ENCODE measurements at regions not wholly inside any gene's neighbourhood (a gene's known extent, or its start where the extent isn't known, plus 50 kb on each side); places are given as distances from the start of the nearest gene placed in this dataset.

DNA sequence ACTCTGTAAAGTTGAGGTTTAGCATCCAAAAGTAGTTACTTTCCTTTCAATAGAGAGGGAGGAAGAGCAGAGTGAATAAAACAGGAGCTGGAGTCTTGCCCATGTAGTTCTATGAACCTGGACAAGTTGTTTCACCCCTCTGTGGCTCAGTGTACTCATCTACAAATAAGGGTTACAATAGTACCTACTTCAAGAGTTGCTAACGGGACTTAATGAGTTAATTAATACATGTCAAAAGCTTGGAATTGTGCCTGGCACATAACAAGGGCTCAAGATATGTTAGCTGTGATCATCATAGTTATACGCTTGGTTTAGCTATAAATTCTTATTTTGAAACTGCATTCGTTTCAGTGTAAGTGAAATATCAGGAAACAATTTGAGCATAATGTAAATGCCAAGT is 388.5 kb upstream of the THBS1 start:
- no peak overlapping the region for H2BK5ac ChIP-seq (ENCODE audit: low read length)
- H3K4me1 ChIP-seq (ENCODE audit: control insufficient read depth in 2 of 2, insufficient read depth in 1 of 2, low read depth in 1 of 2, low read length in 2 of 2): no peaks in the 10 kb centered on the region
- H3K4me2 ChIP-seq (ENCODE audit: insufficient read depth, low read length, poor library complexity, severe bottlenecking): no peak overlapping the region
- no peak overlapping the region for H3K4ac ChIP-seq (ENCODE audit: low read length)
- H4K91ac ChIP-seq (ENCODE audit: low read depth, low read length, poor library complexity): no peak overlapping the region
- H2BK120ac ChIP-seq (ENCODE audit: low read depth, low read length): no peak overlapping the region
- H3K4me3 ChIP-seq (ENCODE audit: low read length in 2 of 2): no peak overlapping the region
- no peaks in the 10 kb centered on the region for H3K9me3 ChIP-seq (replicated peaks in 1 of 2; ENCODE audit: control insufficient read depth in 2 of 2, insufficient read depth in 1 of 2, low read depth in 1 of 2, low read length in 2 of 2)
- no peak overlapping the region for H3K9ac ChIP-seq (ENCODE audit: low read depth, low read length, poor library complexity)
- no peaks in the 10 kb centered on the region for H3K36me3 ChIP-seq (replicated peaks in 1 of 2; ENCODE audit: control insufficient read depth in 2 of 2, insufficient read depth in 2 of 2, low read length in 2 of 2)
- no peak overlapping the region for H2AK5ac ChIP-seq (ENCODE audit: low read depth, low read length)
- WGBS, 2 donors (ENCODE audit: extremely low coverage in 2 of 2, insufficient read length in 2 of 2, insufficient replicate concordance in 1 of 2): no CpG with 5 or more reads among the region's 3 CpGs
- no peak overlapping the region for H2AFZ ChIP-seq (ENCODE audit: low read length)
- no peak overlapping the region for H3K27ac ChIP-seq (replicated peaks; ENCODE audit: low read length)
- H4K8ac ChIP-seq (ENCODE audit: low read depth, low read length): no peak overlapping the region
- no peaks in the 10 kb centered on the region for H3K27me3 ChIP-seq (ENCODE audit: control insufficient read depth in 3 of 3, insufficient read depth in 3 of 3, low read depth in 1 of 3, low read length in 3 of 3)
- no peak overlapping the region for H2BK15ac ChIP-seq (ENCODE audit: low read length)
- H3K23ac ChIP-seq (ENCODE audit: low read depth, low read length, poor library complexity): no peak overlapping the region
- no peak overlapping the region for H2BK12ac ChIP-seq (ENCODE audit: low read length)
- no peaks in the 10 kb centered on the region for H3K79me1 ChIP-seq (ENCODE audit: low read depth, low read length)
- no peak for DNase-seq (ENCODE audit: low spot score)
- no peak overlapping the region for H3K14ac ChIP-seq (ENCODE audit: low read length)
- H3K18ac ChIP-seq (ENCODE audit: low read length): no peak overlapping the region

DNA sequence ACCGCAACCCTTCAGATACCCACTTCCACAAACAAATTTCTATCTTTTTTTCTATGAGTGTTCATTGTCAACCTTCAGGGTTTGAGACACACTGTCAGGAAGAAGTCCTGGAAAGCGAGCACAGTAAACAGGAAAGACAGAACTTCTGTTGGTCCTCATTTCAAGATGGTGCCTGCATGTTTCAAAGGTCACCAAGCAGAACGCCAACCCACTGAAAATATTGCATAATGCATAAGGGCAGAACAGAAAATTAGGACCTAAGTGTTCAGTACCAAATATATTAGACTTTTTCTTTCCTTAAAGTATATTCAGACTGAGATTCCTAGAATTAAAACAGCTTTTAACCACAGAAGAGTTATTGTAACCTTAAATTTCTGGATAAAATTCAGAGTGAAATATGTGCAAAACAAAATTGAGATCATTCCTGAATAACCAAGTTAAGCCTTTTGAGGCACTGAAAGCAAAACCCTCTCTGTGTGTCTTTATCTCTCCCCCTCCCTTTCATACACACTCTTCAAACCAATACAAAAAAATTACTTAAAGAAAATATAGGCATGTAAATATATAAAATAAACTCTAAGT is 387.8 kb upstream of the THBS1 start:
- Histone ChIP-seq H3K36me3 (replicated peaks in 1 of 2; ENCODE audit: control insufficient read depth in 2 of 2, insufficient read depth in 2 of 2, low read length in 2 of 2) (no peaks in the 10 kb centered on the region), H2BK12ac (ENCODE audit: low read length) (no peak overlapping the region), H3K4me3 (ENCODE audit: low read length in 2 of 2) (no peak overlapping the region), H3K9me3 (replicated peaks in 1 of 2; ENCODE audit: control insufficient read depth in 2 of 2, insufficient read depth in 1 of 2, low read depth in 1 of 2, low read length in 2 of 2) (no peaks in the 10 kb centered on the region), H3K9ac (ENCODE audit: low read depth, low read length, poor library complexity) (no peak overlapping the region), H3K23ac (ENCODE audit: low read depth, low read length, poor library complexity) (no peak overlapping the region), H2BK15ac (ENCODE audit: low read length) (no peak overlapping the region), H2AK5ac (ENCODE audit: low read depth, low read length) (no peak overlapping the region), H3K27me3 (ENCODE audit: control insufficient read depth in 3 of 3, insufficient read depth in 3 of 3, low read depth in 1 of 3, low read length in 3 of 3) (no peaks in the 10 kb centered on the region), H2BK5ac (ENCODE audit: low read length) (no peak overlapping the region), H4K91ac (ENCODE audit: low read depth, low read length, poor library complexity) (no peak overlapping the region), H2BK120ac (ENCODE audit: low read depth, low read length) (no peak overlapping the region), H3K27ac (replicated peaks; ENCODE audit: low read length) (no peak overlapping the region), H3K14ac (ENCODE audit: low read length) (no peak overlapping the region), H3K18ac (ENCODE audit: low read length) (no peak overlapping the region), H2AFZ (ENCODE audit: low read length) (no peak overlapping the region), H3K4ac (ENCODE audit: low read length) (no peak overlapping the region), H3K4me2 (ENCODE audit: insufficient read depth, low read length, poor library complexity, severe bottlenecking) (no peak overlapping the region), H4K8ac (ENCODE audit: low read depth, low read length) (no peak overlapping the region), H3K79me1 (ENCODE audit: low read depth, low read length) (no peaks in the 10 kb centered on the region), H3K4me1 (ENCODE audit: control insufficient read depth in 2 of 2, insufficient read depth in 1 of 2, low read depth in 1 of 2, low read length in 2 of 2) (no peaks in the 10 kb centered on the region)
- no peak for DNase-seq (ENCODE audit: low spot score)
- 100% methylated on average over 1 of the region's 3 CpGs for WGBS, 2 donors (ENCODE audit: extremely low coverage in 2 of 2, insufficient read length in 2 of 2, insufficient replicate concordance in 1 of 2)

DNA sequence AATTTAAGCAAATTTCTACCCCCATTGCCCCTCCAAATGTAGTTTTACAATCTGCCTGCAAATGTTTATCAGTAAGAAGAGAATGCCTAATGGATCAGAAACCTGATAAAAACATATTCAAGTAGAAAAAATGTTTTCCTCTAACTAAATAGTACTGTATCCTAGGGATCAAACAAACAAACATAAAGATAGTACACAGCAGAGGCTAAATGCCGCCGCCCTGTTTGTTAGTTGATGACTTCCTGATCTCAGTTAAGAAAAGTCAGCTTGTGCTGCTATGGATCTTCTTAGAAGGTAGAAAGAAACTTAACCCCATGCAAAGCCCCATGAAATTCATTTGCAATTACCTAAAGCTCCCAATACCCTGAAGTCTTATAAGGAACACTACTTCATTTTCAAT is 387.3 kb upstream of the THBS1 start:
- Histone ChIP-seq H2BK5ac (ENCODE audit: low read length) (no peak overlapping the region), H2BK15ac (ENCODE audit: low read length) (no peak overlapping the region), H3K27ac (replicated peaks; ENCODE audit: low read length) (no peak overlapping the region), H2BK12ac (ENCODE audit: low read length) (no peak overlapping the region), H2BK120ac (ENCODE audit: low read depth, low read length) (no peak overlapping the region), H3K9ac (ENCODE audit: low read depth, low read length, poor library complexity) (no peak overlapping the region), H3K36me3 (replicated peaks in 1 of 2; ENCODE audit: control insufficient read depth in 2 of 2, insufficient read depth in 2 of 2, low read length in 2 of 2) (no peaks in the 10 kb centered on the region), H3K4me3 (ENCODE audit: low read length in 2 of 2) (no peak overlapping the region), H3K4me2 (ENCODE audit: insufficient read depth, low read length, poor library complexity, severe bottlenecking) (no peak overlapping the region), H3K9me3 (replicated peaks in 1 of 2; ENCODE audit: control insufficient read depth in 2 of 2, insufficient read depth in 1 of 2, low read depth in 1 of 2, low read length in 2 of 2) (no peaks in the 10 kb centered on the region), H3K79me1 (ENCODE audit: low read depth, low read length) (no peaks in the 10 kb centered on the region), H3K27me3 (ENCODE audit: control insufficient read depth in 3 of 3, insufficient read depth in 3 of 3, low read depth in 1 of 3, low read length in 3 of 3) (no peaks in the 10 kb centered on the region), H2AK5ac (ENCODE audit: low read depth, low read length) (no peak overlapping the region), H3K4ac (ENCODE audit: low read length) (no peak overlapping the region), H4K8ac (ENCODE audit: low read depth, low read length) (no peak overlapping the region), H3K14ac (ENCODE audit: low read length) (no peak overlapping the region), H3K23ac (ENCODE audit: low read depth, low read length, poor library complexity) (no peak overlapping the region), H3K4me1 (ENCODE audit: control insufficient read depth in 2 of 2, insufficient read depth in 1 of 2, low read depth in 1 of 2, low read length in 2 of 2) (no peaks in the 10 kb centered on the region), H3K18ac (ENCODE audit: low read length) (no peak overlapping the region), H4K91ac (ENCODE audit: low read depth, low read length, poor library complexity) (no peak overlapping the region), H2AFZ (ENCODE audit: low read length) (no peak overlapping the region)
- no CpG with 5 or more reads among the region's 2 CpGs for WGBS, 2 donors (ENCODE audit: extremely low coverage in 2 of 2, insufficient read length in 2 of 2, insufficient replicate concordance in 1 of 2)
- no peak for DNase-seq (ENCODE audit: low spot score)

DNA sequence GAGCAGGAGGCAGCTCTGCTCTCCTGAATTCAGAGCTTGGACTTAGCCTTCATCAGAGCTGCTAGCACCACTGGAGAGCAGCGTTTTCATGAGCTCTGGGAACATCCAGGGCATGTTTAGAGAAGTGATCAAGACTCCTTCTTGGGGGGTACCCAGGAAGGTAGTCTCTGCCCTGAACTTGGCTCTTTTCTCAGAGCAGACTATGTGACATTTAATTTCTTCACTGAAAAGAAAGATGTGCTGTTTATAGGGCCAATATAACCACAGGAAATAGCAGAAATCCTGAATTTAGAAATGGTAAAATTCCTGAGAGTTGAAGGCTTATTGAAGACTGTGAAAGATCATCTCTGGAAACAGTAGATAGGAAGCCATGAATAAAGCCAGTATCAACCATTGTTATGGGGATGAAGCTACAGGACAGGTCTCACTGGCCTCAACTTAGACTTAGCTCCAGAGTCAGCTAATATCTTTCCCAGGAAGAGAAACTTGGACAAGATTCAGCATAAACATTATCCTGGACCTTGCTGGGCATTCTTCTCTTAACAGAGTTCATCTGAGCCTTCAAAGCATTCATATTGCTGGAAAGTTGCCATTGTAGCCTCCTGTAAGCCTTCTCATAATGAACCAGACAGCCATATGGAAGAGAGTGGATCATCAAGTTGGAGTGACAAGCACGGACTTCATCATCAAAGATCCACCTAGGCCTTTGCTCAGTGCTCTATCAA is 386.6 kb upstream of the THBS1 start:
- H3K9ac ChIP-seq (ENCODE audit: low read depth, low read length, poor library complexity): no peak overlapping the region
- H2BK12ac ChIP-seq (ENCODE audit: low read length): no peak overlapping the region
- no peak overlapping the region for H2BK15ac ChIP-seq (ENCODE audit: low read length)
- no peak overlapping the region for H4K91ac ChIP-seq (ENCODE audit: low read depth, low read length, poor library complexity)
- H3K4me1 ChIP-seq (ENCODE audit: control insufficient read depth in 2 of 2, insufficient read depth in 1 of 2, low read depth in 1 of 2, low read length in 2 of 2): peaks cover 1 to 2% of the 10 kb centered on the region in 2 donors
- no peak overlapping the region for H3K4me3 ChIP-seq (ENCODE audit: low read length in 2 of 2)
- H3K23ac ChIP-seq (ENCODE audit: low read depth, low read length, poor library complexity): no peak overlapping the region
- no peaks in the 10 kb centered on the region for H3K9me3 ChIP-seq (replicated peaks in 1 of 2; ENCODE audit: control insufficient read depth in 2 of 2, insufficient read depth in 1 of 2, low read depth in 1 of 2, low read length in 2 of 2)
- H2AK5ac ChIP-seq (ENCODE audit: low read depth, low read length): no peak overlapping the region
- H3K79me1 ChIP-seq (ENCODE audit: low read depth, low read length): no peaks in the 10 kb centered on the region
- H3K14ac ChIP-seq (ENCODE audit: low read length): no peak overlapping the region
- no peak overlapping the region for H2AFZ ChIP-seq (ENCODE audit: low read length)
- H2BK120ac ChIP-seq (ENCODE audit: low read depth, low read length): no peak overlapping the region
- no peaks in the 10 kb centered on the region for H3K36me3 ChIP-seq (replicated peaks in 1 of 2; ENCODE audit: control insufficient read depth in 2 of 2, insufficient read depth in 2 of 2, low read length in 2 of 2)
- H3K4ac ChIP-seq (ENCODE audit: low read length): no peak overlapping the region
- H3K27me3 ChIP-seq (ENCODE audit: control insufficient read depth in 3 of 3, insufficient read depth in 3 of 3, low read depth in 1 of 3, low read length in 3 of 3): no peaks in the 10 kb centered on the region
- no peak for DNase-seq (ENCODE audit: low spot score)
- no peak overlapping the region for H3K27ac ChIP-seq (replicated peaks; ENCODE audit: low read length)
- no peak overlapping the region for H3K4me2 ChIP-seq (ENCODE audit: insufficient read depth, low read length, poor library complexity, severe bottlenecking)
- no CpG with 5 or more reads among the region's 2 CpGs for WGBS, 2 donors (ENCODE audit: extremely low coverage in 2 of 2, insufficient read length in 2 of 2, insufficient replicate concordance in 1 of 2)
- H4K8ac ChIP-seq (ENCODE audit: low read depth, low read length): no peak overlapping the region
- no peak overlapping the region for H2BK5ac ChIP-seq (ENCODE audit: low read length)
- H3K18ac ChIP-seq (ENCODE audit: low read length): no peak overlapping the region

Measured in neuronal stem cell (in vitro differentiated cells).